Keratinocyte (primary cell): ENCODE measurements at regions not wholly inside any gene's neighbourhood (a gene's known extent, or its start where the extent isn't known, plus 50 kb on each side); places are given as distances from the start of the nearest gene placed in this dataset.

Experiments
- EZH2 ChIP-seq: IDR thresholded peaks from one replicate; pipeline ENCODE4 v1.6.1; 2012; ENCODE audit warnings: inconsistent platforms, mild to moderate bottlenecking, low read length, moderate library complexity
- TF ChIP-seq, protein P1 (sequence below), 3 experiments: IDR thresholded peaks in 1 of 3; conservative IDR thresholded peaks in 1 of 3; optimal IDR thresholded peaks in 1 of 3; 2 replicates in 2 of 3; 3 replicates in 1 of 3; pipeline versions ENCODE3 to v1.5.1; 2011; ENCODE audit warnings: low read length in 3 of 3, mild to moderate bottlenecking in 3 of 3, moderate library complexity in 2 of 3, control low read depth in 1 of 3, inconsistent platforms in 1 of 3; ENCODE audit not compliant: insufficient read depth in 2 of 3; ENCODE audit errors: extremely low read depth in 1 of 3

DNA sequence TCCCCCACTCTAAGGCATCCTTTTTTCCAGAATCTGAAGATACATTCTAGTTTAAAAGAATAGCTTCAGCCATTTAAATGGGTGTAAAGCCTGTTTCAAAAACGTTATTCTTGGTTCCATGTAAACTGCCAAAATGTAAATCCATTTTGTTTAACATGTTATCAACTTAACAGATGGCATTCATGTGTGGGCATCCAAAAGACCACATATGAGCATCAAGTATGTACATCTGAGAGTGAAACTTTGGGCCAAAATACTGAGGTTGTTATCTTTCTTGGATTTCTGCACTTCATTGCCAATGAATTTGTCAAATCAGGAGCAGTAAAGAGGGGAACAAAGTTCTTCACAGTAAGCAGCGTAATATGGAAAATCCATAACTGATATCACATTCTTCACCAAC lies 395.4 kb downstream of the ZNF804A start:
- TF ChIP-seq, protein P1, sequence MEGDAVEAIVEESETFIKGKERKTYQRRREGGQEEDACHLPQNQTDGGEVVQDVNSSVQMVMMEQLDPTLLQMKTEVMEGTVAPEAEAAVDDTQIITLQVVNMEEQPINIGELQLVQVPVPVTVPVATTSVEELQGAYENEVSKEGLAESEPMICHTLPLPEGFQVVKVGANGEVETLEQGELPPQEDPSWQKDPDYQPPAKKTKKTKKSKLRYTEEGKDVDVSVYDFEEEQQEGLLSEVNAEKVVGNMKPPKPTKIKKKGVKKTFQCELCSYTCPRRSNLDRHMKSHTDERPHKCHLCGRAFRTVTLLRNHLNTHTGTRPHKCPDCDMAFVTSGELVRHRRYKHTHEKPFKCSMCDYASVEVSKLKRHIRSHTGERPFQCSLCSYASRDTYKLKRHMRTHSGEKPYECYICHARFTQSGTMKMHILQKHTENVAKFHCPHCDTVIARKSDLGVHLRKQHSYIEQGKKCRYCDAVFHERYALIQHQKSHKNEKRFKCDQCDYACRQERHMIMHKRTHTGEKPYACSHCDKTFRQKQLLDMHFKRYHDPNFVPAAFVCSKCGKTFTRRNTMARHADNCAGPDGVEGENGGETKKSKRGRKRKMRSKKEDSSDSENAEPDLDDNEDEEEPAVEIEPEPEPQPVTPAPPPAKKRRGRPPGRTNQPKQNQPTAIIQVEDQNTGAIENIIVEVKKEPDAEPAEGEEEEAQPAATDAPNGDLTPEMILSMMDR (optimal IDR thresholded peaks at IDR 0.05 in 1 of 3, IDR thresholded peaks at IDR 0.05 in 1 of 3, conservative IDR thresholded peaks at IDR 0.05 in 1 of 3; ENCODE audit: extremely low read depth in 1 of 3, insufficient read depth in 2 of 3, low read length in 3 of 3), result no peak
- TF ChIP-seq EZH2, result no peak
